ENCODE measurements at regions not wholly inside any gene's neighbourhood (a gene's known extent, or its start where the extent isn't known, plus 50 kb on each side); places are given as distances from the start of the nearest gene placed in this dataset.
"Not testable (repeated sequence)": the region's sequence is repeated elsewhere in the genome, so short reads cannot be mapped to it uniquely, and the experiment has no call there.

DNA sequence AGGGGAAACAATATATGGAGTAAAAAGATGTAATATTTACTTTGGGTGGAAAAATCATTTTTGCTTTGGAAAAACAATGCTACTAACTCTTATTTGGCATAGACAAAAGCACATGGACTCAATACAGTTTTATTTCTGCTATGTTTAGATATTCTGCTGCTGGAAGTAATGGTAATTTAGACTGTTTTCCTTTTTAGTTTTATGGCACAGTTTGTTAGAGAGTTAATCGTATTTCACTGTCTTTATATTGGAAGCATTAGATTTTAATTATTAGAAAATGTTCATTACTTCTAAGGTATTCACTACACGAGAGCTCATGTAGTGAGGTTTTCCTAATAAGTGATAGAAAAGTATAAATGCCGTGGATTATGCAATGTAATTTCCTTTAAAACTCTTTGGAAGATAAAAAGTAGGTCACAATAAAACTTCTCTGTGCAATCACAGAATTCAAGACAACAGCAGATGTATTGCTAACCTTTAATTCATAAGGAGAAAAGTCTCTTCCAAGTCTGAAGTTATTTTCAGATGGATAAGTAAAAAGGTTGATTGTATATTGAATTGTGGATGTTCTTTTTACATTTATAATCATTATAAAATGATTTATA is 851.8 kb downstream of the TMTC2 start:
- in situ Hi-C loops (cut with HindIII; ENCODE audit: low pct_unique_long_range_greater_than_20kb, low sequenced_read_pairs), result no loop called here
- DNase-seq (ENCODE audit: low read depth, low spot score), result no peak

DNA sequence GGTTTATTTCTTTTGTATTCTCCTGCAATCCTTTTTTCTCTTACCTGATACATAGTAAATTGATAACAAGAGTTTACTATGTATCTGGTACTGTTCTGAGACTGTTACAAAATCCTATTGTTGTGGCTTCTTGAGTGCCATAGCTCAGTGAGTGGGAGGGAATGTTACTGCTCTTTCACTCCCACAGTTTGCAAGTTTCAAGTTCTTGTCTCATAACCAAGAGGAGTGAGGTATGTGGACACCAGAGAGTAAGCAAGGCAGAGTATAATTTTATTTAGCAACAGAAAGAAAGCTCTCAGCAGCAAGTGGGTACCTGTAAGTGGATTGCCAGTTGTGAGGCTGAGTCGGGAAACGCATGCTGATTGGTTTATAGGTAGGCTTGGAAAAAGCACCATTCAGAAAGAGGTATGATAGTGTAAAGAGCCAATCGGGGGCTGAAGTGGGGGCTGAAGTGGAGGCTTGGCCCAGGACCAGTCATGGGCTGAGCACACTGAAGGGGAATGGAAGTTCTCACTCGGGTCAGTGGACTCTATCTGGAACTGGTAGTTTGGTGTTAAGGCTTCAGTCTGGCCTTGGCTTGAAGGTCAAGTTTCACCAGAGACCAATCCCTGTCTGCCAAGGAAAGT is 850.8 kb downstream of the TMTC2 start:
- DNase-seq (ENCODE audit: low read depth, low spot score), result no peak
- in situ Hi-C loops (cut with HindIII; ENCODE audit: low pct_unique_long_range_greater_than_20kb, low sequenced_read_pairs), result no loop called here

DNA sequence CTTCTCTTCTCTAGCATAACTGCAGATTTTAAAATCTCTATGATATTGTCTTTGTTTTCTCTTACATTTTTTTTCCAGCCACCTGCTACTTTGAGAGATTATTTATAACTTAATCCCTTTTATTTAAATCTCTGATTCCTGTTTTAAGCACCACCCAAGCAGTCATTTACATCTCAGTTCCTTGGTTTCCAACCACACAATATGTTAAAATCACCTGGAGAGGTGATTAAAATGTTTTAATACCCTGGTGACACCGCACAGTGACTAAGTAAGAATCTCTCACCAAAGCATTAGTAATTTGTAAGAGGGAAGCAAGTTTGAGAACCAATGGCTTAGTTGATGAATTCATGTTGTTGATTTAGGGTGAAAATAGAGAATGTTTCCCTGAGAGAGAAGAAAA is 849.8 kb downstream of the TMTC2 start:
- in situ Hi-C loops (cut with HindIII; ENCODE audit: low pct_unique_long_range_greater_than_20kb, low sequenced_read_pairs), result no loop called here
- no peak for DNase-seq (ENCODE audit: low read depth, low spot score)

GRCh38 chr12:83528571-83528970 is 841.9 kb downstream of the TMTC2 start:
- no peak for DNase-seq (ENCODE audit: low read depth, low spot score)
- in situ Hi-C loops (cut with HindIII; ENCODE audit: low pct_unique_long_range_greater_than_20kb, low sequenced_read_pairs), result no loop called here

DNA sequence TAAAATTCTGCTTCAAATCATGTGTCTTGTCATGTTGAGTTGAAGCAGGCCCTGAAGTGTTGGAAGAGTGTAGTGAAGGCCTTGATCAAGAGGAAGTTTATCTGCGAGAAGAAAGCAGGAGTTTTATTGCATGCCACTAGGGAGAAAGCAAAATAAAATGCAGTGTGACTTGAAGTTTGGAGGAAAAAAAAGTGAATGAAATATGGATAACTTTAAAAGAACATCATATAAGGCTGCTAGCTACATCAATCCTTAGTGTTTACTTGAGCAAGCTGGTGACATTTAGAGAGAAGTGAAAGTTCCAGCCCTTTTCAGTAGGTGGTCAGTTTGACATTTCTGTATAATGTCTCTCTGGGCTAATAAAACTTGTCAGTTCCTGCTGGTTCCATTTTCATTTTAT is 841.1 kb downstream of the TMTC2 start:
- no peak for DNase-seq (ENCODE audit: low read depth, low spot score)
- in situ Hi-C loops (cut with HindIII; ENCODE audit: low pct_unique_long_range_greater_than_20kb, low sequenced_read_pairs), result no loop called here

GRCh38 chr12:83515306-83516026 is 828.8 kb downstream of the TMTC2 start:
- no peak for DNase-seq (ENCODE audit: low read depth, low spot score)
- in situ Hi-C loops (cut with HindIII; ENCODE audit: low pct_unique_long_range_greater_than_20kb, low sequenced_read_pairs), result no loop called here

DNA sequence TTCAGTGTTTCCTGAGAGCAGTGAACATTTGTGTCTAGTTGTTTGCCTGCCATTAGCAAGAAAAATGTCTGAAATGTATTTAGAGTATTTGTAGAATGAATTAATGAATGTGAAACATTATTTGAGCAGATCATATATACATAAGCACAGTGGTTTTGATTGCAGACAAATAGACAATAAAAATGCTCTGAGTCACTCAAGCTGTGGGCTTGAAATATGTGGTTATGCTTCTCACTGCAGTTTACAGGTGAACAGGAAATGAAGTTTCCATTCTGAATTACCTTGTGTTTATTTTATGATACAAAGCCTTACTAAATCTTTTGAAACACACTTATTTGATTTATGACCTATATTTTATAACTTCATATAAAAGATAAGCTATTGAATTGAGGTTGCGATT is 827.7 kb downstream of the TMTC2 start:
- in situ Hi-C loops (cut with HindIII; ENCODE audit: low pct_unique_long_range_greater_than_20kb, low sequenced_read_pairs), result no loop called here
- DNase-seq (ENCODE audit: low read depth, low spot score), result no peak

GRCh38 chr12:83506841-83507240 is 820.1 kb downstream of the TMTC2 start:
- no peak for DNase-seq (ENCODE audit: low read depth, low spot score)
- in situ Hi-C loops (cut with HindIII; ENCODE audit: low pct_unique_long_range_greater_than_20kb, low sequenced_read_pairs), result no loop called here

- DNase-seq (ENCODE audit: low read depth, low spot score), result no peak
Measured at GRCh38 chr12:83505586-83505985, 818.9 kb downstream of the TMTC2 start.

DNA sequence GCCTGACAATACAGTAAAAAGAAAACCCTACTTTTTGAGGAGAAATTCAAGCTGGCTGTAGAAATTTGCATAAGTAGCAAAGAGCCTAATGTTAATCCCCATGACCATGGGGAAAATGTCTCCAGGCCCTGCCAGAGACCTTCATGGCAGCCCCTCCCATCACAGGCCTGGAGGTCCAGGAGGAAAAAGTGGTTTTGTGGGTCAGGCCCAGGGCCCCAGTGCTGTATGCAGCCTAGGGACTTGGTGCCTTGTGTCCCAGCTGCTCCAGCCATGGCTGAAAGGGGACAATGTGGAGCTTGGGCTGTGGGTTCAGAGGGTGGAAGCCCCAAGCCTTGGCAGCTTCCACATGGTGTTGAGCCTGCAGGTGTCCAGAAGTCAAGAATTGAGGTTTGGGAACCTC is 813.2 kb downstream of the TMTC2 start:
- DNase-seq (ENCODE audit: low read depth, low spot score); in situ Hi-C loops (cut with HindIII; ENCODE audit: low pct_unique_long_range_greater_than_20kb, low sequenced_read_pairs): not testable (repeated sequence)

More at GRCh38 chr12:83505586-83505985, 818.9 kb downstream of the TMTC2 start:
- in situ Hi-C loops (cut with HindIII; ENCODE audit: low pct_unique_long_range_greater_than_20kb, low sequenced_read_pairs), result no loop called here

GRCh38 chr12:83477696-83478095 is 791.0 kb downstream of the TMTC2 start:
- in situ Hi-C loops (cut with HindIII; ENCODE audit: low pct_unique_long_range_greater_than_20kb, low sequenced_read_pairs), result no loop called here
- no peak for DNase-seq (ENCODE audit: low read depth, low spot score)

- no peak for DNase-seq (ENCODE audit: low read depth, low spot score)
- in situ Hi-C loops (cut with HindIII; ENCODE audit: low pct_unique_long_range_greater_than_20kb, low sequenced_read_pairs), result no loop called here
Measured at GRCh38 chr12:83476695-83477690, 790.3 kb downstream of the TMTC2 start.

- no peak for DNase-seq (ENCODE audit: low read depth, low spot score)
- in situ Hi-C loops (cut with HindIII; ENCODE audit: low pct_unique_long_range_greater_than_20kb, low sequenced_read_pairs), result no loop called here
Measured at GRCh38 chr12:83476006-83476405, 789.3 kb downstream of the TMTC2 start.

GRCh38 chr12:83474369-83474768 is 787.7 kb downstream of the TMTC2 start:
- in situ Hi-C loops (cut with HindIII; ENCODE audit: low pct_unique_long_range_greater_than_20kb, low sequenced_read_pairs), result no loop called here
- DNase-seq (ENCODE audit: low read depth, low spot score), result no peak

- DNase-seq (ENCODE audit: low read depth, low spot score), result no peak
- in situ Hi-C loops (cut with HindIII; ENCODE audit: low pct_unique_long_range_greater_than_20kb, low sequenced_read_pairs), result no loop called here
Measured at GRCh38 chr12:83473408-83474095, 786.8 kb downstream of the TMTC2 start.

GRCh38 chr12:83472772-83473171 is 786.1 kb downstream of the TMTC2 start:
- in situ Hi-C loops (cut with HindIII; ENCODE audit: low pct_unique_long_range_greater_than_20kb, low sequenced_read_pairs), result no loop called here
- no peak for DNase-seq (ENCODE audit: low read depth, low spot score)

GRCh38 chr12:83472350-83472749 is 785.6 kb downstream of the TMTC2 start:
- DNase-seq (ENCODE audit: low read depth, low spot score), result no peak
- in situ Hi-C loops (cut with HindIII; ENCODE audit: low pct_unique_long_range_greater_than_20kb, low sequenced_read_pairs), result no loop called here

Measured in SK-MEL-5 (cell line).